ENCODE measurements at regions not wholly inside any gene's neighbourhood (a gene's known extent, or its start where the extent isn't known, plus 50 kb on each side); places are given as distances from the start of the nearest gene placed in this dataset.

DNA sequence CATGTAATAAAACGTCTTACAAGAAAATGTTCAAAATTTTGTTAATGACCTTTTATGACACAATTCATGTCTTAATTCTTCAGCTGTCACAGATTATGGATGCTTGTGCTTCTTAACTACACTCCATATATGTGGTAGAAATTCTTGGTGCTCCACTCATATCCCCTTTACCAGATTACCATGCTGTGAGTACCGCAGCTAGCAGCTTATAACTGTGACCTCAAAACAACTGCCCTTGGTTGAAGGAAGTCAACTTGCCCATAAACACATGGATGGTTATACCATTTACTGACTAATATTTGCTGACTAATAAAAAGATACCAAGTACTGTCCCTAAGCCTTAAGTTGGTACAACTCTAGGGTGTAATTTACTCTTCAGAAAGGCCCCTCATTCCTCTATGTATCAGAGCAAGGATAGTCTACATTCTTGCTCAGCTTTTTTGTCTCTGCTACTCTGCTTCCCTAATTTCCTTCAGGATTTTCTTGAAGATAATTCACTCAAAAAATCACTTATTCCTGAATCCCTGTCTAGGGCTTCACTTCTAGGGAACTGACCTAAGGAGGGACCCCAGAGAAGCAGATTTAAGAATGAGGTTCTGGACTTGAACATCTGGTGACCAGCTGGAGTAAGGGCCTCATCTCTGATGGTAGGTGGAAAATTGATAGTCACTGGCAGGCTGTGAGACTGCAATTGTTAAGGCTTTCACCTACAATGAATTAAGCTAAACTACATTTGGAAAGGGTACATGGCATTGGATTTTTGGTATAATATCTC, 152.3 kb downstream of the SLC6A15 start:
- TF ChIP-seq BHLHE40 (IDR thresholded peaks at IDR 0.05; ENCODE audit: borderline replicate concordance), result no peak
- TF ChIP-seq FOXM1 (IDR thresholded peaks at IDR 0.05; ENCODE audit: borderline replicate concordance), result no peak
- no peak for TF ChIP-seq FOXK2 (IDR thresholded peaks at IDR 0.05)
- TF ChIP-seq, protein P1, sequence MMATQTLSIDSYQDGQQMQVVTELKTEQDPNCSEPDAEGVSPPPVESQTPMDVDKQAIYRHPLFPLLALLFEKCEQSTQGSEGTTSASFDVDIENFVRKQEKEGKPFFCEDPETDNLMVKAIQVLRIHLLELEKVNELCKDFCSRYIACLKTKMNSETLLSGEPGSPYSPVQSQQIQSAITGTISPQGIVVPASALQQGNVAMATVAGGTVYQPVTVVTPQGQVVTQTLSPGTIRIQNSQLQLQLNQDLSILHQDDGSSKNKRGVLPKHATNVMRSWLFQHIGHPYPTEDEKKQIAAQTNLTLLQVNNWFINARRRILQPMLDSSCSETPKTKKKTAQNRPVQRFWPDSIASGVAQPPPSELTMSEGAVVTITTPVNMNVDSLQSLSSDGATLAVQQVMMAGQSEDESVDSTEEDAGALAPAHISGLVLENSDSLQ (IDR thresholded peaks at IDR 0.05), result no peak
- no peak for TF ChIP-seq ZNF384 (IDR thresholded peaks at IDR 0.05)
- TF ChIP-seq SUZ12 (IDR thresholded peaks at IDR 0.05), result no peak
- no peak for TF ChIP-seq TARDBP (IDR thresholded peaks at IDR 0.05)
- no peak for TF ChIP-seq CTBP1 (IDR thresholded peaks at IDR 0.05; ENCODE audit: borderline replicate concordance)
- no peak for TF ChIP-seq SP1 (IDR thresholded peaks at IDR 0.05)
- TF ChIP-seq NFRKB (IDR thresholded peaks at IDR 0.05), result no peak
- TF ChIP-seq ARNT (IDR thresholded peaks at IDR 0.05), result no peak
- no peak for TF ChIP-seq FOXA1 (IDR thresholded peaks at IDR 0.05)
- no peak for TF ChIP-seq LEF1 (IDR thresholded peaks at IDR 0.05; ENCODE audit: borderline replicate concordance)
- no peak for TF ChIP-seq L3MBTL2 (conservative IDR thresholded peaks at IDR 0.05)
